GM12878 (cell line): ENCODE measurements at regions not wholly inside any gene's neighbourhood (a gene's known extent, or its start where the extent isn't known, plus 50 kb on each side); places are given as distances from the start of the nearest gene placed in this dataset.
A peak's percentile ranks its signal among the peaks of the same experiment; 100 is the strongest.

Source experiments
- ATAC-seq: fragments of 200-7000 bp; cut with Tn5 transposase; 3 replicates; pipeline ENCODE4 v1.9.1; 2020; ENCODE audit warnings: mild to moderate bottlenecking, moderate library complexity
- BruUV-seq: library from RNA; stranded (reverse); fragments of 400-500 nt; replicated peaks from 2 replicates; lab custom pipeline; 2021; lab: Mats Ljungman, UMichigan
- CTCF ChIA-PET: fragments of 300-600 bp; sonication (Branson Sonifier 250); formaldehyde crosslinking; extraction: SDS; loops from one replicate; lab custom pipeline; 2021; ENCODE audit warnings: inconsistent platforms; lab: Yijun Ruan, JAX
- POLR2A ChIA-PET: fragments of 350-600 bp; formaldehyde crosslinking; extraction: SDS; loops from one replicate; lab custom pipeline; 2021; ENCODE audit warnings: inconsistent platforms; lab: Charles Lee
- RAD21 ChIA-PET: fragments of 300-600 bp; sonication (Branson Sonifier 250); formaldehyde crosslinking; loops from one replicate; lab custom pipeline; 2023; ENCODE audit warnings: antibody characterized with exemption; ENCODE audit not compliant: unreplicated experiment; lab: Charles Lee
- SMC1A ChIA-PET: fragments of 300-600 bp; sonication (Branson Sonifier 250); formaldehyde crosslinking; loops from one replicate; lab custom pipeline; 2023; ENCODE audit not compliant: unreplicated experiment, uncharacterized antibody; lab: Charles Lee
- DNase-seq: peaks from one replicate; pipeline ENCODE4 v3.0.0-alpha.2; 2011; ENCODE audit warnings: low read depth, low spot score
- FAIRE-seq: peaks from 3 replicates; lab custom pipeline; 2011; peaks lifted over from hg19 to GRCh38; lab: Jason Lieb, UNC
- H2AFZ ChIP-seq: 2 replicates; pipeline ENCODE4 v1.6.0; 2011; ENCODE audit warnings: low read depth, low read length, control low read depth; ENCODE audit not compliant: control insufficient read depth
- H3K27ac ChIP-seq: 2 replicates; pipeline ENCODE4 v1.5.1; 2011; ENCODE audit warnings: control low read depth; ENCODE audit not compliant: control insufficient read depth, insufficient read depth
- H3K27me3 ChIP-seq, 2 experiments: replicated peaks in 1 of 2; 2 replicates each; pipeline versions ENCODE4 v1.6.0 to v1.6.1; 2011; ENCODE audit warnings: low read length in 1 of 2; ENCODE audit not compliant: control insufficient read depth in 2 of 2, insufficient read depth in 2 of 2
- H3K36me3 ChIP-seq, 2 experiments: 2 replicates each; pipeline ENCODE4 v1.5.1; 2011; ENCODE audit warnings: low read length in 1 of 2; ENCODE audit not compliant: control insufficient read depth in 2 of 2, insufficient read depth in 2 of 2
- H3K4me1 ChIP-seq: 2 replicates; pipeline ENCODE4 v1.6.1; 2011; ENCODE audit warnings: mild to moderate bottlenecking, low read length, moderate library complexity, mixed read lengths; ENCODE audit not compliant: control insufficient read depth, insufficient read depth
- H3K4me2 ChIP-seq: 2 replicates; pipeline ENCODE4 v1.6.0; 2011; ENCODE audit warnings: control low read depth; ENCODE audit not compliant: control insufficient read depth, insufficient read depth
- H3K4me3 ChIP-seq: fragments of 200-600 bp; sonication (generic); 2 replicates; pipeline ENCODE4 v1.5.1; 2016
- H3K79me2 ChIP-seq: 2 replicates; pipeline ENCODE4 v1.6.0; 2011; ENCODE audit warnings: low read length; ENCODE audit not compliant: control insufficient read depth, insufficient read depth
- H3K9ac ChIP-seq: 2 replicates; pipeline ENCODE4 v1.8.0; 2011; ENCODE audit warnings: low read length, control low read depth, mixed read lengths; ENCODE audit not compliant: control insufficient read depth, insufficient read depth
- H3K9me3 ChIP-seq: replicated peaks from 3 replicates; pipeline ENCODE4 v1.5.1; 2011; ENCODE audit warnings: mild to moderate bottlenecking, low read length; ENCODE audit not compliant: control insufficient read depth, insufficient read depth
- H4K20me1 ChIP-seq: 2 replicates; pipeline ENCODE4 v1.6.0; 2011; ENCODE audit not compliant: control insufficient read depth, insufficient read depth
- ATF2 ChIP-seq: IDR thresholded peaks from 2 replicates; pipeline ENCODE4 v1.6.1; 2012; ENCODE audit warnings: low read length, inconsistent platforms
- BACH1 ChIP-seq: fragments of 450-650 bp; IDR thresholded peaks from 2 replicates; pipeline ENCODE4 v1.6.1; 2017; ENCODE audit warnings: mild to moderate bottlenecking, borderline replicate concordance
- CHD4 ChIP-seq: fragments of 200-600 bp; sonication (generic); IDR thresholded peaks from 2 replicates; pipeline ENCODE4 v1.6.1; 2016; ENCODE audit warnings: mild to moderate bottlenecking
- DPF2 ChIP-seq: fragments of 450-650 bp; IDR thresholded peaks from 2 replicates; pipeline ENCODE4 v1.6.1; 2017; ENCODE audit warnings: mild to moderate bottlenecking
- FOXK2 ChIP-seq: fragments of 450-650 bp; IDR thresholded peaks from 2 replicates; pipeline ENCODE4 v1.6.1; 2017; ENCODE audit warnings: mild to moderate bottlenecking, moderate library complexity
- HCFC1 ChIP-seq: fragments of 150-350 bp; IDR thresholded peaks from 2 replicates; pipeline ENCODE4 v1.6.1; 2014; ENCODE audit warnings: low read length
- HDAC2 ChIP-seq: fragments of 200-600 bp; sonication (generic); IDR thresholded peaks from 2 replicates; pipeline ENCODE4 v1.6.1; 2017
- HSF1 ChIP-seq: fragments of 150-350 bp; IDR thresholded peaks from 2 replicates; pipeline ENCODE4 v1.6.1; 2014; ENCODE audit warnings: mild to moderate bottlenecking, low read depth, low read length
- MAX ChIP-seq: IDR thresholded peaks from 2 replicates; pipeline ENCODE4 v1.6.1; 2012; ENCODE audit warnings: low read depth, low read length, improper control_type of control experiment
- MYC ChIP-seq: IDR thresholded peaks from 2 replicates; pipeline ENCODE4 v1.6.1; 2011; ENCODE audit warnings: mild to moderate bottlenecking, low read length, moderate library complexity, inconsistent platforms; ENCODE audit not compliant: insufficient read depth, insufficient replicate concordance, insufficient read length, severe bottlenecking
- PAX5 ChIP-seq: IDR thresholded peaks from 2 replicates; pipeline ENCODE4 v1.6.1; 2011; ENCODE audit warnings: low read depth, low read length, borderline replicate concordance
- PAX8 ChIP-seq: fragments of 450-650 bp; IDR thresholded peaks from 2 replicates; pipeline ENCODE4 v1.6.1; 2017; ENCODE audit warnings: mild to moderate bottlenecking, moderate library complexity
- POLR2A ChIP-seq: IDR thresholded peaks from 2 replicates; pipeline ENCODE4 v1.6.1; 2011; ENCODE audit warnings: low read depth, mild to moderate bottlenecking, low read length
- SIX5 ChIP-seq: IDR thresholded peaks from 2 replicates; pipeline ENCODE4 v1.6.1; 2011; ENCODE audit warnings: mild to moderate bottlenecking, low read depth, low read length, moderate library complexity; ENCODE audit not compliant: severe bottlenecking
- SMAD5 ChIP-seq: IDR thresholded peaks from 2 replicates; pipeline ENCODE4 v1.6.1; 2016; ENCODE audit warnings: antibody characterized with exemption, low read depth
- SPI1 ChIP-seq: IDR thresholded peaks from 2 replicates; pipeline ENCODE4 v1.6.1; 2011; ENCODE audit warnings: low read depth, mild to moderate bottlenecking, low read length, moderate library complexity, borderline replicate concordance; ENCODE audit not compliant: insufficient read depth
- USF1 ChIP-seq: IDR thresholded peaks from 2 replicates; pipeline ENCODE4 v1.6.1; 2011; ENCODE audit warnings: borderline replicate concordance, low read depth, mild to moderate bottlenecking, moderate library complexity, mixed read lengths, low read length; ENCODE audit not compliant: insufficient read depth; ENCODE audit errors: extremely low read length
- WGBS: methylation state at CpG from one replicate; pipeline ENCODE4 v1.1.6; 2016; ENCODE audit warnings: low lambda C conversion rate; ENCODE audit not compliant: insufficient replicate concordance, insufficient coverage; ENCODE audit errors: missing lambda C conversion rate; 5-methylcytosine and 5-hydroxymethylcytosine counted together
- in situ Hi-C: fragments of 300-500 bp; cut with MboI; formaldehyde crosslinking; loops from 9 replicates; pipeline ENCODE4 v1.14.3; 2018; ENCODE audit warnings: mixed read lengths
- intact Hi-C: fragments of 100-400 bp; cut with micrococcal nuclease; formaldehyde crosslinking; loops from one replicate; pipeline ENCODE4 v1.14.2; 2022; ENCODE audit not compliant: unreplicated experiment

- no peak overlapping the region for H2AFZ ChIP-seq
- WGBS = 56% methylated on average over 8 of the region's 8 CpGs
- DNase-seq = no peak
- H3K36me3 ChIP-seq = no peaks in the 10 kb centered on the region
- no peaks in the 10 kb centered on the region for H3K9me3 ChIP-seq
- no peaks in the 10 kb centered on the region for H3K4me1 ChIP-seq
- ChIA-PET POLR2A (no interaction called here), SMC1A (interaction anchor here (0.8 to 2.1 kb wide), 8 partner anchors 46 to 505 kb away, joined by 3 to 16 read pairs (median 3); no protein-coding TSS in a partner anchor), CTCF (interaction anchor here (0.9 to 3.0 kb wide), 19 partner anchors 9 to 650 kb away, joined by 3 to 38 read pairs (median 5); no protein-coding TSS in a partner anchor), RAD21 (interaction anchor here (0.6 to 2.8 kb wide), 11 partner anchors 47 to 712 kb away, joined by 3 to 41 read pairs (median 5); no protein-coding TSS in a partner anchor)
- H3K27me3 ChIP-seq = peaks cover 0 to 1% of the 10 kb centered on the region in 2 experiments; a peak in 1 of 4 replicates
- TF ChIP-seq PAX8 = no peak
- no peak for TF ChIP-seq DPF2
- no peak for TF ChIP-seq SMAD5
- no peak for TF ChIP-seq USF1
- TF ChIP-seq POLR2A = no peak
- TF ChIP-seq HDAC2 = no peak
- TF ChIP-seq MYC = no peak
- TF ChIP-seq SPI1 = no peak
- TF ChIP-seq HCFC1 = no peak
- no peak for TF ChIP-seq MAX
- no peak for TF ChIP-seq BACH1
- no peak for TF ChIP-seq SIX5
- no peak for TF ChIP-seq HSF1
- TF ChIP-seq ATF2 = no peak
- no peak for TF ChIP-seq PAX5
- TF ChIP-seq CHD4 = no peak
- no peak for TF ChIP-seq FOXK2
- no peaks in the 10 kb centered on the region for H4K20me1 ChIP-seq
- intact Hi-C loops (loop anchor here (5.0 kb wide), 1 partner anchor 379 kb away; no protein-coding TSS in a partner anchor), in situ Hi-C loops (loop anchor here (5.0 kb wide), 1 partner anchor 484 kb away; no protein-coding TSS in a partner anchor)
- no peak overlapping the region for H3K27ac ChIP-seq
- no peak overlapping the region for H3K4me2 ChIP-seq
- no peak overlapping the region for H3K4me3 ChIP-seq
- no peak for FAIRE-seq
- no peak overlapping the region for H3K9ac ChIP-seq
- H3K79me2 ChIP-seq = no peaks in the 10 kb centered on the region
- peak; percentile 49 for ATAC-seq
- BruUV-seq = no TSS peak
These were observed 220.6 kb upstream of the HMGA2 start for GRCh38 chr12:65603438-65604351.
